CD4-positive, alpha-beta T cell (primary cell): ENCODE measurements at regions not wholly inside any gene's neighbourhood (a gene's known extent, or its start where the extent isn't known, plus 50 kb on each side); places are given as distances from the start of the nearest gene placed in this dataset.

Experiments used
- ATAC-seq: fragments of 200-7000 bp; cut with Tn5 transposase; one replicate; pipeline ENCODE4 v1.10.0; 2022; ENCODE audit warnings: mild to moderate bottlenecking; ENCODE audit not compliant: poor library complexity
- CTCF ChIA-PET: fragments of 350-600 bp; sonication (Branson Sonifier 250); formaldehyde crosslinking; loops from one replicate; lab custom pipeline; 2021; ENCODE audit warnings: antibody characterized with exemption, inconsistent platforms; lab: Charles Lee
- POLR2A ChIA-PET: fragments of 350-600 bp; sonication (Branson Sonifier 250); formaldehyde crosslinking; loops from one replicate; lab custom pipeline; 2021; ENCODE audit warnings: antibody characterized with exemption, inconsistent platforms; lab: Charles Lee
- DNase-seq, 14 experiments: peaks; one replicate each; pipeline ENCODE4 v3.0.0-alpha.2; 2013 to 2020; ENCODE audit warnings: mixed read lengths in 2 of 14
- H3K27ac ChIP-seq, 2 donors: one replicate each; pipeline versions ENCODE4 v1.5.1 to v1.7.0; 2013; ENCODE audit warnings: low read length in 2 of 2, low read depth in 1 of 2, mild to moderate bottlenecking in 1 of 2
- H3K27me3 ChIP-seq, 2 experiments: 1 replicate in 1 of 2; 2 replicates in 1 of 2; pipeline versions ENCODE4 v1.6.1 to v1.7.0; 2013; ENCODE audit warnings: low read length in 2 of 2, control low read depth in 1 of 2, mild to moderate bottlenecking in 1 of 2, moderate library complexity in 1 of 2; ENCODE audit not compliant: insufficient read depth in 2 of 2, control insufficient read depth in 1 of 2
- H3K36me3 ChIP-seq: one replicate; pipeline ENCODE4 v1.6.1; 2013; ENCODE audit warnings: low read length, control low read depth; ENCODE audit not compliant: insufficient read depth
- H3K4me1 ChIP-seq: one replicate; pipeline ENCODE4 v1.6.1; 2013; ENCODE audit warnings: low read length, control low read depth; ENCODE audit not compliant: insufficient read depth
- H3K4me3 ChIP-seq: one replicate; pipeline ENCODE4 v1.5.1; 2013; ENCODE audit warnings: mild to moderate bottlenecking, low read length, moderate library complexity
- H3K9me3 ChIP-seq, 2 experiments: 1 replicate in 1 of 2; 2 replicates in 1 of 2; pipeline versions ENCODE4 v1.6.1 to v1.7.0; 2013; ENCODE audit warnings: low read length in 2 of 2, mild to moderate bottlenecking in 2 of 2, control low read depth in 1 of 2, moderate library complexity in 1 of 2; ENCODE audit not compliant: control insufficient read depth in 1 of 2, insufficient read depth in 1 of 2
- H3K27ac Mint-ChIP-seq: one replicate; pipeline ENCODE4 v1.8.0; 2020; ENCODE audit warnings: mixed read lengths
- H3K27me3 Mint-ChIP-seq: one replicate; pipeline ENCODE4 v1.8.0; 2021; ENCODE audit warnings: mixed read lengths
- H3K36me3 Mint-ChIP-seq: one replicate; pipeline ENCODE4 v1.8.0; 2021; ENCODE audit warnings: low read depth, mixed read lengths
- H3K4me1 Mint-ChIP-seq: one replicate; pipeline ENCODE4 v1.8.0; 2021; ENCODE audit warnings: low read depth, mixed read lengths
- H3K4me3 Mint-ChIP-seq: one replicate; pipeline ENCODE4 v1.8.0; 2020; ENCODE audit warnings: mild to moderate bottlenecking, mixed read lengths
- H3K9me3 Mint-ChIP-seq: one replicate; pipeline ENCODE4 v1.8.0; 2020; ENCODE audit warnings: mixed read lengths
- CTCF ChIP-seq: fragments of 200-600 bp; IDR thresholded peaks from one replicate; pipeline ENCODE4 v1.8.0; 2022; ENCODE audit warnings: antibody characterized with exemption, mild to moderate bottlenecking
- intact Hi-C, 2 experiments: fragments of 100-400 bp; cut with DNase I in 1 of 2; cut with micrococcal nuclease in 1 of 2; formaldehyde crosslinking; loops; one replicate each; pipeline versions ENCODE4 v1.15.1 to v1.9.0; 2023 to 2025; cut with DNase I, micrococcal nuclease

- no peaks in the 10 kb centered on the region for H3K9me3 ChIP-seq
- H3K27me3 Mint-ChIP-seq: peaks cover 16% of the 10 kb centered on the region
- H3K9me3 Mint-ChIP-seq: no peaks in the 10 kb centered on the region
- H3K36me3 ChIP-seq: no peaks in the 10 kb centered on the region
- H3K27ac Mint-ChIP-seq: no peak overlapping the region
- no peaks in the 10 kb centered on the region for H3K4me1 Mint-ChIP-seq
- TF ChIP-seq CTCF: no peak
- no peak overlapping the region for H3K27ac ChIP-seq
- ATAC-seq: no peak
- POLR2A ChIA-PET: no interaction called here
- no peaks in the 10 kb centered on the region for H3K36me3 Mint-ChIP-seq
- intact Hi-C loops: no loop called here
- no peak overlapping the region for H3K4me3 Mint-ChIP-seq
- DNase-seq: no peak
- CTCF ChIA-PET: no interaction called here
- no peaks in the 10 kb centered on the region for H3K27me3 ChIP-seq
- no peak overlapping the region for H3K4me3 ChIP-seq
- no peaks in the 10 kb centered on the region for H3K4me1 ChIP-seq
Observed at GRCh38 chr3:110974902-110975301, 96.7 kb upstream of the NECTIN3 start.

- DNase-seq (no peak), ATAC-seq (no peak)
- H3K27ac Mint-ChIP-seq: no peak overlapping the region
- H3K4me1 Mint-ChIP-seq: no peaks in the 10 kb centered on the region
- peaks cover 3 to 5% of the 10 kb centered on the region in 2 experiments for H3K9me3 ChIP-seq
- no peaks in the 10 kb centered on the region for H3K27me3 ChIP-seq
- no peaks in the 10 kb centered on the region for H3K36me3 ChIP-seq
- no peak overlapping the region for H3K4me3 ChIP-seq
- POLR2A ChIA-PET: no interaction called here
- no peaks in the 10 kb centered on the region for H3K4me1 ChIP-seq
- no peak for TF ChIP-seq CTCF
- H3K9me3 Mint-ChIP-seq: peaks cover 4% of the 10 kb centered on the region
- H3K36me3 Mint-ChIP-seq: no peaks in the 10 kb centered on the region
- H3K4me3 Mint-ChIP-seq: no peak overlapping the region
- H3K27me3 Mint-ChIP-seq: peaks cover 4% of the 10 kb centered on the region
- intact Hi-C loops: no loop called here
- H3K27ac ChIP-seq: no peak overlapping the region
- CTCF ChIA-PET: no interaction called here
Observed at GRCh38 chr3:110984456-110985250, 87.0 kb upstream of the NECTIN3 start.

GRCh38 chr3:110989446-110989845, 82.2 kb upstream of the NECTIN3 start:
- no peak for TF ChIP-seq CTCF
- no peaks in the 10 kb centered on the region for H3K27me3 ChIP-seq
- H3K27ac ChIP-seq: no peak overlapping the region
- no peaks in the 10 kb centered on the region for H3K36me3 ChIP-seq
- no peaks in the 10 kb centered on the region for H3K36me3 Mint-ChIP-seq
- H3K27ac Mint-ChIP-seq: no peak overlapping the region
- POLR2A ChIA-PET: no interaction called here
- CTCF ChIA-PET: no interaction called here
- no peak overlapping the region for H3K4me3 Mint-ChIP-seq
- intact Hi-C loops: no loop called here
- H3K27me3 Mint-ChIP-seq: peaks cover 3% of the 10 kb centered on the region
- no peaks in the 10 kb centered on the region for H3K4me1 Mint-ChIP-seq
- DNase-seq (no peak), ATAC-seq (no peak)
- H3K9me3 ChIP-seq: peaks cover 0 to 5% of the 10 kb centered on the region in 2 experiments
- H3K9me3 Mint-ChIP-seq: peaks cover 4% of the 10 kb centered on the region
- no peak overlapping the region for H3K4me3 ChIP-seq
- no peaks in the 10 kb centered on the region for H3K4me1 ChIP-seq
